HG03432 (cell line): ENCODE measurements at regions not wholly inside any gene's neighbourhood (a gene's known extent, or its start where the extent isn't known, plus 50 kb on each side); places are given as distances from the start of the nearest gene placed in this dataset.
"Not testable (repeated sequence)": the region's sequence is repeated elsewhere in the genome, so short reads cannot be mapped to it uniquely, and the experiment has no call there.

ENCODE experiments used
- ATAC-seq: cut with Tn5 transposase; IDR thresholded peaks from one replicate; pipeline ENCODE4 v1.9.1; 2021; ENCODE audit warnings: mild to moderate bottlenecking, moderate library complexity; ENCODE audit not compliant: unreplicated experiment

DNA sequence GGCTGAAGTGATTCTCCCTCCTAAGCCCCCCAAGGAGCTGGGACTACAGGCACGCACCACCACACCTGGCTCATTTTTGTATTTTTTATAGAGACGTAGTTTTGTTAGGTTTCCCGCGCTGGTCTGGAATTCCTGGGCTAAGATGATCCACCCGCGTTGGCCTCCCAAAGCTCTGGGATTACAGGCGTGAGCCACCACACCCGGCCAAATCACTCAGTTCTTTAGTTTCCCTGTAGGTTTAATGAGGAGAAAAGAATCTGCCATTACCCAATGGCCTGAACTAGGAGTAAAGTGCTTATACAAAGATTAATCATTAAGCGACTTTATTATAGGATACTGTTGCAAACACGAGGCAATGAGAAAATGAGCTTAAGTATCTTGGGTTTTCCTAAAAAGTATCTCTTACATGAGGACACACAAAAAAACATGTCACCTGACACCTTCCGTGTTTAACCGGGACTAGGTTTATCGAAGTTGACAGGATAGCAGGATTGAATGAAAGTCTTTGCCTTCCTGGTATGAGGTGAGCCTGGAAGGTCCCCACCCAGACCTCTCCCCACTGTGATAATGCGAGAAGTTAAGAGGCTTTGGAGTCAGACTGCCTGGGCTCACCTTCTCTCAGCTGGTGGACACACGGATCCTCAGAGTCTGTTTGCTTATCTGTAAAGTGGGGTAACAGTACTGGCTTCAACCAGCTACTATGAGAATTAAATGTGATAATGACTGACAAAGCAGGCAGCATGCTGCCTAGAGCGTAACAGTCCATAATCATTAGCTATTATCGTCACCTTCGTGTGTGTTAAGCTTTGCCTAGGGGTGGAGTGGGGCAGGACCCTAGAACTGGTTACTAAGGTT lies 133.5 kb upstream of the KRAS start:
- no peak for ATAC-seq

DNA sequence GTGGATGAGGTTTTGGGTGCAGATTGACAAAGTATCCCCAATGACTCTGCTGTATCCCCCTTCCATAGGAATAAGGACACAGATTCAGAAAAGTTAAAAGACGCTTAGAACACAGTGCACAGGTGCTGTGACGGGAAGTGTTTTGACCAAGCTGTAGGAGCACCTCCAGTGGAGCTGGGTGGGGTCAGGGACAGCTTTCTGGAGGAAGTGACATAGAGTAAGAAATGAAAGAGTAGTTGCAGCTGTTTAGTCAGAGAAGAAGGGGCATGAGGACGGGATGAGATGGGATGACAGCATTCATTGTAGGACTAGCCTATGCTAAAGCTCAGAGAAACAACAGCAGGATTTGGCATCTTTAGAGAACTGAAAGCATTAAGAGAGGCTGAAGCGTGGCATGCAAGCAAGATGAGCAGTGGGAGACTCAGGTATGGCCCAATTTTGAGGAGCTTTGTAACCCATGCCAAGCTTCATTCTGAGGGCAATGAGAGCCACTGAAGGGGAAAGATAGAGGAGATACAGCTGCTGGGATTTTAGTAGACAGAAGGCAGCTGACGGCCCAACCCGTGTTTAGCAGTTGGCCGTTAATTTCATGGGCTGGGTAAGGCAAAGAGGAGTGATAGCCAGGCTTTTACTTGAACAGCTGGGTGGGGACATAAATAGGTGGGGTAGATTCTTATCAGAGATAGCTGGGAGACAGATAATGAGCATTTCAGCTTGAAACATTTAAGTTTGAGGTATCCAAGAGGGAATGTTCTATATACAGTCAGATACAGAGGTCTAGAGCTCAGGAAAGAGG lies 131.8 kb upstream of the KRAS start:
- ATAC-seq = no peak

DNA sequence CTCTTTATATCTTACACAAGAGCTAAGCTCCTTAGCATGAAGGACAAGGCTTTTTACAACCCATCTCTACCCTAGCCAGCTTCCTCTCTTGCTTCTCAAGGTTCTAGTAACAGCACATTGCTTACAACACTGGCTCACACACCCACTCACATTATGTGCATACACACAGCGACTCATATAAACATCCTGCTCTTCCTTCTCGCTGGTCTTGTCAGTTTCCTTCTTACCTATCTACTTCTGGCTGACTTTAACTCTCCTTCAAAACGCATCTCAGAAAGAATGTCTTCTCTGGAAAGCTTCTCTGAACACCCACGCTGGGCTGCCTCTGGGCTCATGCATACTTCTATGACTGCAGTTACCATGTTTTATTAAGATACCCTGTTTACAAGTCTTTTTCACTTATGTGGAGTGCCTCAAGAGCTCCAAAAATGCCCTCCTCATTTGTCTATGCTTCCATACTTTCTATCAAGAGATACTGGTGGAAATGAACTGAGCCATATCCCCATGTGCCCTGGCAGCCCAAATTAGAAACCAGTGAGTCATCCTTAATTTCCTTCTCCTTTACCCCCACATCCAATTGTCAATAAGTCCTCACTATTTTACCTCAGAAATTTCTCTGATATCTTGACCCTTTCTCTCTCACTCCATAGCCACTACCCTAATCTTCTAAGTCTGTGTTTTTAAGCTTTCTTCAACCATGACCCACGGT lies 126.9 kb upstream of the KRAS start:
- peak; percentile 79 for ATAC-seq

DNA sequence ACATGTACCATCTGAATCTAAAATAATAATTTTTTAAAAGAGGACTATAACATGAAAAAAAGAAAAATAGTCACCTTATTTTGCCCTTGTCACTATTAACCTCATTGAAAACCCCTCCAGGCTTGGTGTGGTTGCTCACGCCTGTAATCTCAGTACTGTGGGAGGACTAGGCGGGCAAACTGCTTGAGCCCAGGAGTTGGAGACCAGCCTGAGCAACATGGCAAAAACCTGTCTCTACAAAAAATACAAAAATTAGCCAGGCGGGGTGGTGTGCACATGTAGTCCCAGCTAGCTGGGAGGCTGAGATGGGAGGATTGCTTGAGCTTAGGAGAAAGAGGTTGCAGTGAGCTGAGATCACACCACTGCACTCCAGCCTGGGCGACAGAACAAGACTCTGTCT lies 126.3 kb upstream of the KRAS start:
- no peak for ATAC-seq

DNA sequence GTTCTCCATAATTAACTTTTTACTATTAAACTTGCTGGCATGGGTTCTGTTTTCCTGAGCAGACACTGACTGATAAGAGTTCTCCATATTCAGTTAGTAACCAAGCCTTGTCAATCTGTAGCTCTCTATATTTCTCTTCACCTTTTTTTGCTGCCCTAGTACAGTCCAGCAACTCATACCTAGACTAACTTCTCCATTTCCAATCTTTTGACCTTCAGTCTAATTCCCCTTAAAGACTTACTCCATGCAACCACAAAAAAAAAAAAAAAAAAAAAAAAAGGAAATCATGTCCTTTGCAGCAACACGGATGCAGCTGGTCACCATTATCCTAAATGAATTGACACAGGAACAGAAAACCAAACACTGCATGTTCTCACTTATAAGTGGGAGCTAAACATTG lies 125.7 kb upstream of the KRAS start:
- ATAC-seq = no peak

DNA sequence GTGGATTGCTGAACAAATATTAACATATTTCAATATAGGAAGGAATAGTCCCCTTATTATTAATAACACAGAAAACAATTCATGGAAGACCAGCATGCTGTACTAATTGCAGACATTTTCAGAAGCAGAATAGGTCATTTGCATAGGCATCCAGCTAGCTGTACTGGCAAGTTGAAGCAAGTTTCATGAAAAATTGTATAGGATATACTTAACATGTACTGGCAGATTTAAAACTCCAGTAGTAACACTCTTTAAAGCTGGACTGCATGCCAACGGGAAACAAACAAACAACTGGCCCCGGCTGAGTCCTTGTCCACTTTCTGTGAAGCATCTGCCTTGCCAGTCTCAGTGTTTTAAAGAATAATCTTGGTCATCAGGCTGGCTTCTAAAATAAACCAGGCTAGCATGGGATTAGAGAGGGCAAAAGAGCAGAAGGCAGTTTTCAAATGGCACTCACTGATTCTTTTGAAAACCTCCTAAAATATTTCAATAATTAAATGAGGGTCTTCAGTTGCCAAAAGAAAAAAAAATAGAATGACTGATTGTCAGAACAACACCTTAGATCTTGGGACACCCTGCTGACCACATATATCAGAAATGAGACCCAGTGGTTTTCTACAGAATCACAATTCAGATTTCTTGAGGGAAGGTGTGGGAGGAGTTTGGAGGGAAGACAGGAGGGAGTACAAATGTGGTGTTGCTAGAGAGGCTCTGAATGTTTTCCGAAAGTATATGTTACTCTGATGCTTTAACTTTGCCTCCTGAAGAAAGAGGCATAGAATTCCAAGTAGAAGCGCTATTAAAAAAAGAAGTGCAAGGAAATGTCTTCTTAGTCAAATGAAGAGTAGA lies 122.5 kb upstream of the KRAS start:
- no peak for ATAC-seq

DNA sequence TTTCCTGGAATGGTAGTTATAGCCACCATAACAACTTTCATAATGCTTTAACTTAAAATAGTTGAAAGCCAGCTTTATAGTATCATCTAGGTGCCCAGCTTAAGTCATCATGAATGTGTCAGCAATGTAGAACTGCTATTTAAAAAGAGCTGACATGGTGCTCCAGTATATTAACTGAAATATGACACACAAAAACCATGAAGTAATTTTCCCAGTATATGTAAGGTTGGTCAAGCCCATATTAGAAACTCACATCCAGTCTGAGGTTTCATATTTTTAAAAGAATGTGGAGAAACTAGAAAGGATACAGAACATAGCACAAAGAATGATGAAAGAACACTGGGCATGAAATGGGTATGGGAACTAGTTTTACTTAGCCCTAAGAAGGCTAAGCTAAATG lies 121.3 kb upstream of the KRAS start:
- ATAC-seq = no peak

DNA sequence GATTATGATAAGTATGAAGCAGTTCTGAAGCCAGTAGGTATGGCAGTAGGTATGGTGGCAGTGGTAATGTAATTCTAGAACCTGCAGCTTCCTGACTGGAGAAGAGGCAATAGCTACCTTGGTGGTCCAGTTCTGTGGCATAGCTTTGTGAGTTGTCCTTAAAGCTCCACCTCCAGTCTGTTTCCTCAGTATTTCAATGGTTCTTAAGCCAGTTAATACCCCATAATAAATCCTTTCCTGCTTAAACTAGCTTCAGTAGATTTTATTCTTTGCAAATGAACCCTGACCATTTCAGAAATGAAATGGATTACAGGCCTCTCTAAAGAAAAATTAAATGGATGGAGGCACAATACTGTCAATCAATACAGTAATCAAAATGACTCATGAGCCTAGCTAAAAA lies 117.8 kb upstream of the KRAS start:
- no peak for ATAC-seq

DNA sequence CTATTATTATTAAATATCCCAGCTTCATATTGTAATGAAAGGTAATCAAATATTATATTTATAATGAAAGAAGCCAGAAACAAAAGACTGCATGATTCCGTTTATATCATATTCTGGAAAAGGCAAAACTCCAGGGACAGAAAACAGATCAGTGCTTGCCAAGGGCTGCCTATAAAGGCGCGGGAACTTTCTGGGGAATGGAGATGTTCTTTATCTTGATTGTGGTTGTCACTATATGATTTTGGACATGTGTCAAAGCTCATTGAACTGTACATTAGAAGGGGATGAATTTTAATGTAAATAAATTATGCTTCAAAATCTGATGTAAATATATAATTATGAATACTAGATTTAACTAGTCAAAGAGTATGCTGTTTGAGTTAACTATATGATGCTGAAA lies 115.4 kb upstream of the KRAS start:
- ATAC-seq = no peak

DNA sequence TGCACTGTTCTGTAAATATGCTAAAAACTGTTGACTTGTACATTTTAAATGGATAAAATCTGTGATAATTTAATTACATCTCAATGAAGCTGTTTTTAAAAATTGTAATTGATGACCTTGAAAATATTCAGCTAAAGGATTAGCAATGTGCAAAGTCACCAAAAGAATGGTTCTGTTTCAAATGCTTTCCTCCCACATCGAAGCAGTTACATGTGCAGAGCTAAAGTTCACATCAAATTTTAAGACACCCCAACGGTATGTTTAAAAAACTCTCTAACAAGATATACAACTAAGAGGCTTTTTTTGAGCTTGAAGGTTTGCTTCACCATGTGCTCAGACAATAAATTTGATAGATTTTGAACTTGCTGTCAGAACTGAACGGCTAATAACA lies 114.6 kb upstream of the KRAS start:
- ATAC-seq = no peak

DNA sequence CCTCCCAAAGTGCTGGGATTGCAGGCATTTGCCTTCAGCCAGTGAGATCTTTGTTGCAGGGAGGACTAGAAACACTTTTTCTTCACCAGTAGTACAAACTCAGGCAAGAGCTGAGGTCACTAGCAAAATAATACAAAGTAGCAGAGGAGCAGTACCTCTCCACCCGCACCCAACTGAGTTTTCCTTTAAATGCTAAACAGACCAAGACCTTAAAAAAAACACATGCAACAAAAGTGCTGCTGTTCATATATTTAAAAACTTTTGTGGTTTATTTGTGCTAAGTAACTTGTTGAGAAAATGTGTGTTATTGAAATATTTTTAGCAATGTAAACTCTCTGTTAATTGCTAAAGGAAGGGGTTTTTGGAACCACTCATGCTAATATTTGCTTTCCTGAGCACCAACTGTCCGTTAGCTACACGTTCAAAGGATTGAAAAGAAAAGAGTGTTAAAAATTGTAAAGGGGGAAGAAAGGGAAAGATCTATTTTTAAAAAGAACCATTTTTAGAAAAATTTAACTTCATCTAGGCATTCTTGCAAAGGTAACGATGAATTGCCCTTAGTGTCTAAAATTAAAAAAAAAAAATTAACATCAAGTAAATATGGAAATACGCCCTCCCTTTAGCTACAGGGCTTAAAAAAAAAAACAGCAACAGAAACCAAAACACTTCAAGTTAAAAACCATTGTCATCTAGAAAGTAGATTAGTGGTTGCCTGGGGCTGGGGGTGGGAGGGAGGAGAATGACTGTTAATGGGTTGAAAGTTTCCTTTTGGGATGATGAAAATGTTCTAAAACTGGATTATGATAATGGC lies 114.0 kb upstream of the KRAS start:
- peak; percentile 88 for ATAC-seq

DNA sequence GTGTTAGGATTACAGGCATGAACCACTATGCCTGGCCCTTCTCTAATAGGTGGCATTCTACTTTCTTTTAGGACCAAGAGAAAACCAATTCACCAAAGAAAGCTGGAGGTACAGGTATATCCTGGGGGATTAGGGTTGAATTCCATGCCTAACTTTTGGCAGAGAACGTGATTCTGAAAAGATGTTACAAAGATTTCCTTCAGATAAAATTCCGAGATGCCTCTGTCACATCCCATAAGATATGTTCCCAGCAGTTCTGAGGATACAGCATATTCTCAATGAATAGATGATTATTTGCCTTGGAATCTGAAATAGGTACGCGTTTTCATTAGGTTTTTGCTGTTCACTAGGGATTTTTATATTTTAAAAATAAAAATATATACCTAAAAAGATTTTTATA lies 111.9 kb upstream of the KRAS start:
- ATAC-seq = no peak

DNA sequence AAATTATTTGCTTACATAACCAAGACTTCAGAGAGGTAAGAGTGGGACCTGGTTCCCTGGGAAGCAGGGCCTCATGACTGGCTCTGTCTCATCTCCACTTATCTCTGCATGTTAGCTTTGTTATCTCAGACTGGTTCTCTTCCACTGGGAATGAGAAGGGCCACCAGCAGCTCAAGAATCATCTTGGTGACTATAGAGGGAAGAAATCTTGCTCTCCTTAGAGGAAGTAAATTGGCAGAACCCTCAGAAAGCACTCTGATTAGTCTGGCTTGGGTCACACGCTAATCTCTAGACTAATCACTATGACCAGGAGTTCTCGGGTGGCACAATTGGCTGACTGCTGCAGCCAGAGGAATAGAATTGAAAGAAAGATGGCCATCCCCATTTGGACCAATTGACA lies 110.8 kb upstream of the KRAS start:
- no peak for ATAC-seq

DNA sequence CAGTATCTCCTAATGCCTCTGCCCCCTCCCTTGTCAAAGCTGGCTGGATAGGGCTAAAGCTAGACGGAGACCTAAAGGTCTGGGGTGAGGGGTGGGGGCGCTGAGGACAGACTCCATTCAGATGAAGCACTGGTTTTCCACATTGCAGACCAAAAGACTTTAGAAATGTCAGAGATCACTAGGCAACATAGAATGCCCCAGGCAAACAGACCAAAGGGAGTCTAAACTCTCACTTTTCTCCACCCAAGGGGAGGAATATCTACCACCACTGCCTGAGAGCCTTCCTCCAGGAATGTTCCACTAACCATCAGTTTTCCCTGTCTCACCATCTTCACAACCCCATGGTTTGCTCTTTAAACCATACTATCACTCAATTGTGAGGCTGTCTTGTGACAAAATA lies 106.9 kb upstream of the KRAS start:
- ATAC-seq = no peak

DNA sequence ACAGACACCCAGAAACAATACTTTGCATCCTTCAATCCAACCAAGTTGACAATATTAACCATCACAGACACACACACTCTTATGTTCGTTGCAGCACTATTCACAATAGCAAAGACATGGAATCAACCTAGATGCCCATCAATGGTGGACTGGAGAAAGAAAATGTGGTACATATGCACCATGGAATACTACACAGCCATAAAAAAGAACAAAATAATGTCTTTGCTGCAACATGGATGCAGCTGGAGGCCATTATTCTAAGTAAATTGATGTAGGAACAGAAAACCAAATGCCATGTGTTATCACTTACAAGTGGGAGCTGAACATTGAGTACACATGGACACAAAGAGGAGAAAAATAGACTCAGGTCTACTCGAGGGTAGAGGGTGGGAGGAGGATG lies 102.2 kb upstream of the KRAS start:
- not testable (repeated sequence) for ATAC-seq

DNA sequence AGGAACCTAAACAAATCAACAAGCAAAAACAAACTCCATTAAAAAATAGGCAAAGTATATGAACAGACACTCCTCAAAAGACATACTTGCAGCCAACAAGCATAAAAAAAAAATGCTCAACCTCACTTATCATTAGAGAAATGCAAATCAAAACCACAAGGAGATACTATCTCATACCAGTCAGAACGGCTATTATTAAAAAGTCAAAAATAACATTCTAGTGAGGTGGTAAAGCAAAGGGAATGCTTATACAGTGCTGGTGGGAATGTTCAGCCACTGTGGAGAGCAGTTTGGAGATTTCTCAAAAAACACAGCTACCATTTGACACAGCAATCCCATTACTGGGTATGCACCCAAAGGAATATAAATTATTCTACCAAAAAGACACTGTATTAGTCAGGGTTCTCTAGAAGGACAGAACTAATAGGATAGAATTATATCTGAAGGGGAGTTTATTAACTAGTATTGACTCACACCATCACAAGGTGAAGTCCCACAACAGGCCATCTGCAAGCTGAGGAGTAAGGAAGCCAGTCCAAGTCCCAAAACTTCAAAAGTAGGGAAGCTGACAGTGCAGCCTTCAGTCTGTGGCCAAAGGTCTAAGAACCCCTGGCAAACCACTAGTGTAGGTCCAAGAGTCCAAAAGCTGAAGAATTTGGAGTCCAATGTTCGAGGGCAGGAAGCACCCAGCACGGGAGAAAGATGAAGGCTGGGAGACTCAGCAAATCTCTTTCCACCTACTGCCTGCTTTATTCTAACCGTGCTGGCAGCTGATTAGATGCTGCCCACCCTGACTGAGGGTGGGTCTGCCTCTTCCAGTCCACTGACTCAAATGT lies 101.6 kb upstream of the KRAS start:
- ATAC-seq = peak; percentile 82

DNA sequence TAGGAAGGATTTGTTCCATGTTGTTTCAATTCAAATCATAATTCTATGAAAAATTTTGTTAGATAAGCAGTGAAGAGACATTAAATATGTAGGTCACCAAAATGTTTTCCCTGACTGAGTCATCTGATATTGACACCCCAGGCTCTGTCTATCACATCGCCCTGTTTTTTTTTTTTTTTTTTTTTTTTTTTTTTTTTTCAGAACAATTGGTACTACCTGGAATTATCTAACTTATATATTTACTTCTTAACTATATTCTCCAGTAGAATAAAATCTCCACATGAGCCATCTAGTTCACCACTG lies 97.8 kb upstream of the KRAS start:
- no peak for ATAC-seq

DNA sequence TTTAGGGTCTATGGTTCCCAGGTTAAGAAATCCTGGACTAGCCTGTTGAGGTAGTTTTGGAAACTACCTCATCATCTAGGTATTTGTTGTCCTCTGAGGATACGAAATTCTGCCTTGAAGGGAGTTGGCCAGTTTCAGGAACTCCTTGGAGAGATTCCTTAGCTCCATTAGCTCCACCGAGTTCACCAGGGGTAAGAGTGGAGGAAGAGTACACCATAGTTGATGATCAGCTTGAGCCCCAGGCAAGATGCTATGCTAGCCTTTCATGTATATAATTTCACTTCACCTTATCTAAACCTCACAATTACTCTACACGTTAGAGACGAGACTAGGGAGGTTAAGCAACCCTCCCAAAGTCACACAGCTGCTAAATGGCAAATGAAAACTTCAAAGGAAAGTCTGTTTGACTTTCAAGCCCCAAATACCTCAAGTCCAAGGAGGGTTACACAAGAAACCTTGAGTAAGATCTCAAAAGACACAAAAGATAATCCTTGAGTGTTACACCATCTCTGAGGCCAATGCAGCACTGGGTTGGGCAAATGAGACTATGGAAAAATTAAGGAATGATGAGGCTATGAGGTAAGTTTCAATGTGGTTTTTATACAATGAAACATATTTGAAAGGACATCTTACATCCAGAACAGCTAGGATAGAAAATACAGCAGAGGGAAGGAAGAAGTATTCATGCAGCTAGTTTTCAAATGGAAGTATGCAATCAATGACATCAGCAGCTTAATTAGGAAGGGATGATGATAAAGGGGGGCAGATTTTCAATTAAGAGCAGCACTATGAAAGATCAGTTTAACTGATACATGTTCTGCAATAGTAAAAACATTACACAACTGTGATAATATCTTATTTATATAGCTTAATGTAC lies 97.2 kb upstream of the KRAS start:
- no peak for ATAC-seq
